GM23338 (cell line): ENCODE measurements at regions not wholly inside any gene's neighbourhood (a gene's known extent, or its start where the extent isn't known, plus 50 kb on each side); places are given as distances from the start of the nearest gene placed in this dataset.

Experiments used
- ATAC-seq: fragments of 200-7000 bp; cut with Tn5 transposase; 3 replicates; pipeline ENCODE4 v1.9.1; 2020
- DNase-seq: peaks from one replicate; pipeline ENCODE4 v3.0.0-alpha.2; 2015; ENCODE audit warnings: low spot score
- H2AFZ ChIP-seq: fragments of 200-600 bp; sonication (generic); 2 replicates; pipeline ENCODE4 v1.8.0; 2016; ENCODE audit warnings: antibody characterized with exemption, mild to moderate bottlenecking, moderate library complexity
- H3F3A ChIP-seq: fragments of 200-600 bp; sonication (generic); replicated peaks from 2 replicates; pipeline ENCODE4 v1.8.0; 2017; ENCODE audit warnings: antibody characterized with exemption, mixed run types, low read depth
- H3K27ac ChIP-seq: fragments of 200-600 bp; sonication (generic); 2 replicates; pipeline ENCODE4 v1.6.1; 2016; ENCODE audit warnings: low read depth
- H3K27me3 ChIP-seq: fragments of 200-600 bp; sonication (generic); 2 replicates; pipeline ENCODE4 v1.8.0; 2016; ENCODE audit warnings: mild to moderate bottlenecking, mixed run types, moderate library complexity; ENCODE audit not compliant: insufficient read depth
- H3K36me3 ChIP-seq: fragments of 200-600 bp; sonication (generic); 2 replicates; pipeline ENCODE4 v1.8.0; 2016; ENCODE audit warnings: mild to moderate bottlenecking; ENCODE audit not compliant: insufficient read depth
- H3K4me1 ChIP-seq: fragments of 200-600 bp; sonication (generic); 2 replicates; pipeline ENCODE4 v1.8.0; 2016; ENCODE audit warnings: mild to moderate bottlenecking, moderate library complexity; ENCODE audit not compliant: insufficient read depth
- H3K4me2 ChIP-seq: fragments of 200-600 bp; sonication (generic); 2 replicates; pipeline ENCODE4 v1.7.1; 2017; ENCODE audit warnings: mixed run types
- H3K4me3 ChIP-seq: fragments of 200-600 bp; sonication (generic); 2 replicates; pipeline ENCODE4 v1.6.1; 2016; ENCODE audit warnings: mixed run types
- H3K79me2 ChIP-seq: fragments of 200-600 bp; sonication (generic); replicated peaks from 2 replicates; pipeline ENCODE4 v1.8.0; 2017; ENCODE audit warnings: mild to moderate bottlenecking; ENCODE audit not compliant: insufficient read depth
- H3K9me2 ChIP-seq: fragments of 200-600 bp; sonication (generic); 2 replicates; pipeline ENCODE4 v1.8.0; 2017; ENCODE audit not compliant: insufficient read depth
- H4K20me1 ChIP-seq: fragments of 200-600 bp; sonication (generic); replicated peaks from 2 replicates; pipeline ENCODE4 v1.8.0; 2017; ENCODE audit warnings: mild to moderate bottlenecking; ENCODE audit not compliant: insufficient read depth
- H3K27ac Mint-ChIP-seq: 2 replicates; pipeline ENCODE4 v1.8.0; 2020; ENCODE audit warnings: inconsistent platforms, mild to moderate bottlenecking, moderate library complexity, mixed read lengths
- H3K27me3 Mint-ChIP-seq: 3 replicates; pipeline ENCODE4 v1.8.0; 2022; ENCODE audit warnings: low read depth, mild to moderate bottlenecking, moderate library complexity, mixed read lengths, inconsistent platforms; ENCODE audit not compliant: insufficient read depth, poor library complexity
- H3K36me3 Mint-ChIP-seq: 3 replicates; pipeline ENCODE4 v1.8.0; 2021; ENCODE audit warnings: low read depth, mild to moderate bottlenecking, inconsistent platforms, moderate library complexity, mixed read lengths
- H3K4me1 Mint-ChIP-seq: 3 replicates; pipeline ENCODE4 v1.8.0; 2020; ENCODE audit warnings: mild to moderate bottlenecking, inconsistent platforms, mixed read lengths
- H3K4me3 Mint-ChIP-seq: 3 replicates; pipeline ENCODE4 v1.8.0; 2021; ENCODE audit warnings: moderate library complexity, mild to moderate bottlenecking, inconsistent platforms, mixed read lengths
- H3K9me3 Mint-ChIP-seq: 3 replicates; pipeline ENCODE4 v1.8.0; 2020; ENCODE audit warnings: moderate library complexity, mild to moderate bottlenecking, inconsistent platforms, mixed read lengths
- CREB1 ChIP-seq: fragments of 250-450 bp; sonication (Bioruptor Pico); IDR thresholded peaks from 2 replicates; pipeline ENCODE4 v1.5.0; 2020; ENCODE audit warnings: low read depth, mild to moderate bottlenecking, moderate library complexity
- EZH2 ChIP-seq: fragments of 200-600 bp; sonication (generic); IDR thresholded peaks from one replicate; pipeline ENCODE4 v1.8.0; 2017; ENCODE audit warnings: antibody characterized with exemption, mild to moderate bottlenecking, low read depth; ENCODE audit not compliant: unreplicated experiment
- EZH2phosphoT487 ChIP-seq: fragments of 200-600 bp; sonication (generic); IDR thresholded peaks from one replicate; pipeline ENCODE4 v1.8.1; 2018; ENCODE audit warnings: antibody characterized with exemption; ENCODE audit not compliant: unreplicated experiment
- JUNB ChIP-seq: IDR thresholded peaks from one replicate; pipeline ENCODE4 v1.6.1; 2016; ENCODE audit warnings: antibody characterized with exemption; ENCODE audit not compliant: unreplicated experiment
- NANOG ChIP-seq: IDR thresholded peaks from 2 replicates; pipeline ENCODE4 v1.6.1; 2016; ENCODE audit warnings: antibody characterized with exemption, borderline replicate concordance
- POLR2AphosphoS5 ChIP-seq: IDR thresholded peaks from 2 replicates; pipeline ENCODE4 v1.6.1; 2016; ENCODE audit warnings: antibody characterized with exemption, low read depth
- STAT1 ChIP-seq: IDR thresholded peaks from one replicate; pipeline ENCODE4 v1.6.1; 2016; ENCODE audit warnings: antibody characterized with exemption; ENCODE audit not compliant: unreplicated experiment
- ZNF114 ChIP-seq: fragments of 250-450 bp; sonication (Bioruptor Pico); IDR thresholded peaks from 2 replicates; pipeline ENCODE4 v1.5.0; 2020; ENCODE audit warnings: mild to moderate bottlenecking, moderate library complexity
- ZNF331 ChIP-seq: fragments of 250-450 bp; sonication (Bioruptor Pico); IDR thresholded peaks from 2 replicates; pipeline ENCODE4 v1.5.0; 2020; ENCODE audit warnings: low read depth, mild to moderate bottlenecking, moderate library complexity
- TF ChIP-seq, protein P1 (sequence below): IDR thresholded peaks from 2 replicates; pipeline ENCODE4 v1.6.1; 2016; ENCODE audit warnings: antibody characterized with exemption
- TF ChIP-seq, protein P2 (sequence below), 2 experiments: fragments of 200-600 bp in 1 of 2; sonication (generic) in 1 of 2; conservative IDR thresholded peaks; 2 replicates each; pipeline versions ENCODE4 v1.5.1 to v1.6.1; 2016 to 2017; ENCODE audit warnings: antibody characterized with exemption in 2 of 2, low read depth in 2 of 2, mild to moderate bottlenecking in 2 of 2, moderate library complexity in 1 of 2
- TF ChIP-seq, protein P3 (sequence below): IDR thresholded peaks from one replicate; pipeline ENCODE4 v1.6.1; 2018; ENCODE audit warnings: antibody characterized with exemption; ENCODE audit not compliant: unreplicated experiment
- TF ChIP-seq, protein P4 (sequence below): fragments of 250-450 bp; sonication (Bioruptor Pico); IDR thresholded peaks from 2 replicates; pipeline ENCODE4 v1.5.0; 2020; ENCODE audit warnings: mild to moderate bottlenecking, moderate library complexity

DNA sequence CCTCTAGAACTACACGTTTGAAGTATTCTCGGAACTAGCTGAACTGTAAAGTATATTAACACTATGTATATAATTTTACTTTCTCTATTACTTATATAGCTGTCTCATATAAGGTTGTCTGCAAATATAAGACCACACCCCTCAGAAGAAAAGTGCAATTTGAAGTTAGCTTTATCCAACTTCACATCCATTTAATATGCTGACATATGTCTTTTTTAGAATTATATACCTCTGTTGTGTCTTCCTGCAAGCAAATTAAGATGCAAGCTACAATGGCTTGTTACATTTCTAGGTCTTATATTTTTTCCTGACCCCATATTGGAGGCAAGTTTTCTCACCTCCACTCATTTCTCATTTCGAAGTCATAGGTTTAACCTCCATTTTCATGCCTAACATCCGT, 349.0 kb upstream of the AGA start:
- no peaks in the 10 kb centered on the region for H3K9me2 ChIP-seq
- H3K9me3 Mint-ChIP-seq = no peaks in the 10 kb centered on the region
- no peaks in the 10 kb centered on the region for H3K27me3 ChIP-seq
- no peaks in the 10 kb centered on the region for H3F3A ChIP-seq
- ATAC-seq (no peak), DNase-seq (no peak)
- H3K4me1 ChIP-seq = peaks cover 7% of the 10 kb centered on the region
- no peaks in the 10 kb centered on the region for H3K79me2 ChIP-seq
- no peaks in the 10 kb centered on the region for H3K27me3 Mint-ChIP-seq
- H2AFZ ChIP-seq = no peak overlapping the region
- H3K4me2 ChIP-seq = no peak overlapping the region
- TF ChIP-seq EZH2phosphoT487 = no peak
- no peak for TF ChIP-seq STAT1
- TF ChIP-seq, protein P1, sequence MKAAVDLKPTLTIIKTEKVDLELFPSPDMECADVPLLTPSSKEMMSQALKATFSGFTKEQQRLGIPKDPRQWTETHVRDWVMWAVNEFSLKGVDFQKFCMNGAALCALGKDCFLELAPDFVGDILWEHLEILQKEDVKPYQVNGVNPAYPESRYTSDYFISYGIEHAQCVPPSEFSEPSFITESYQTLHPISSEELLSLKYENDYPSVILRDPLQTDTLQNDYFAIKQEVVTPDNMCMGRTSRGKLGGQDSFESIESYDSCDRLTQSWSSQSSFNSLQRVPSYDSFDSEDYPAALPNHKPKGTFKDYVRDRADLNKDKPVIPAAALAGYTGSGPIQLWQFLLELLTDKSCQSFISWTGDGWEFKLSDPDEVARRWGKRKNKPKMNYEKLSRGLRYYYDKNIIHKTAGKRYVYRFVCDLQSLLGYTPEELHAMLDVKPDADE = no peak
- TF ChIP-seq EZH2 = no peak
- no peak for TF ChIP-seq CREB1
- TF ChIP-seq, protein P2, sequence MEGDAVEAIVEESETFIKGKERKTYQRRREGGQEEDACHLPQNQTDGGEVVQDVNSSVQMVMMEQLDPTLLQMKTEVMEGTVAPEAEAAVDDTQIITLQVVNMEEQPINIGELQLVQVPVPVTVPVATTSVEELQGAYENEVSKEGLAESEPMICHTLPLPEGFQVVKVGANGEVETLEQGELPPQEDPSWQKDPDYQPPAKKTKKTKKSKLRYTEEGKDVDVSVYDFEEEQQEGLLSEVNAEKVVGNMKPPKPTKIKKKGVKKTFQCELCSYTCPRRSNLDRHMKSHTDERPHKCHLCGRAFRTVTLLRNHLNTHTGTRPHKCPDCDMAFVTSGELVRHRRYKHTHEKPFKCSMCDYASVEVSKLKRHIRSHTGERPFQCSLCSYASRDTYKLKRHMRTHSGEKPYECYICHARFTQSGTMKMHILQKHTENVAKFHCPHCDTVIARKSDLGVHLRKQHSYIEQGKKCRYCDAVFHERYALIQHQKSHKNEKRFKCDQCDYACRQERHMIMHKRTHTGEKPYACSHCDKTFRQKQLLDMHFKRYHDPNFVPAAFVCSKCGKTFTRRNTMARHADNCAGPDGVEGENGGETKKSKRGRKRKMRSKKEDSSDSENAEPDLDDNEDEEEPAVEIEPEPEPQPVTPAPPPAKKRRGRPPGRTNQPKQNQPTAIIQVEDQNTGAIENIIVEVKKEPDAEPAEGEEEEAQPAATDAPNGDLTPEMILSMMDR (conservative IDR thresholded peaks at IDR 0.05; ENCODE audit: low read depth in 2 of 2) = no peak
- TF ChIP-seq, protein P3, sequence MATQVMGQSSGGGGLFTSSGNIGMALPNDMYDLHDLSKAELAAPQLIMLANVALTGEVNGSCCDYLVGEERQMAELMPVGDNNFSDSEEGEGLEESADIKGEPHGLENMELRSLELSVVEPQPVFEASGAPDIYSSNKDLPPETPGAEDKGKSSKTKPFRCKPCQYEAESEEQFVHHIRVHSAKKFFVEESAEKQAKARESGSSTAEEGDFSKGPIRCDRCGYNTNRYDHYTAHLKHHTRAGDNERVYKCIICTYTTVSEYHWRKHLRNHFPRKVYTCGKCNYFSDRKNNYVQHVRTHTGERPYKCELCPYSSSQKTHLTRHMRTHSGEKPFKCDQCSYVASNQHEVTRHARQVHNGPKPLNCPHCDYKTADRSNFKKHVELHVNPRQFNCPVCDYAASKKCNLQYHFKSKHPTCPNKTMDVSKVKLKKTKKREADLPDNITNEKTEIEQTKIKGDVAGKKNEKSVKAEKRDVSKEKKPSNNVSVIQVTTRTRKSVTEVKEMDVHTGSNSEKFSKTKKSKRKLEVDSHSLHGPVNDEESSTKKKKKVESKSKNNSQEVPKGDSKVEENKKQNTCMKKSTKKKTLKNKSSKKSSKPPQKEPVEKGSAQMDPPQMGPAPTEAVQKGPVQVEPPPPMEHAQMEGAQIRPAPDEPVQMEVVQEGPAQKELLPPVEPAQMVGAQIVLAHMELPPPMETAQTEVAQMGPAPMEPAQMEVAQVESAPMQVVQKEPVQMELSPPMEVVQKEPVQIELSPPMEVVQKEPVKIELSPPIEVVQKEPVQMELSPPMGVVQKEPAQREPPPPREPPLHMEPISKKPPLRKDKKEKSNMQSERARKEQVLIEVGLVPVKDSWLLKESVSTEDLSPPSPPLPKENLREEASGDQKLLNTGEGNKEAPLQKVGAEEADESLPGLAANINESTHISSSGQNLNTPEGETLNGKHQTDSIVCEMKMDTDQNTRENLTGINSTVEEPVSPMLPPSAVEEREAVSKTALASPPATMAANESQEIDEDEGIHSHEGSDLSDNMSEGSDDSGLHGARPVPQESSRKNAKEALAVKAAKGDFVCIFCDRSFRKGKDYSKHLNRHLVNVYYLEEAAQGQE = no peak
- no peak for TF ChIP-seq POLR2AphosphoS5
- no peak for TF ChIP-seq ZNF331
- no peak for TF ChIP-seq JUNB
- TF ChIP-seq NANOG = no peak
- TF ChIP-seq, protein P4, sequence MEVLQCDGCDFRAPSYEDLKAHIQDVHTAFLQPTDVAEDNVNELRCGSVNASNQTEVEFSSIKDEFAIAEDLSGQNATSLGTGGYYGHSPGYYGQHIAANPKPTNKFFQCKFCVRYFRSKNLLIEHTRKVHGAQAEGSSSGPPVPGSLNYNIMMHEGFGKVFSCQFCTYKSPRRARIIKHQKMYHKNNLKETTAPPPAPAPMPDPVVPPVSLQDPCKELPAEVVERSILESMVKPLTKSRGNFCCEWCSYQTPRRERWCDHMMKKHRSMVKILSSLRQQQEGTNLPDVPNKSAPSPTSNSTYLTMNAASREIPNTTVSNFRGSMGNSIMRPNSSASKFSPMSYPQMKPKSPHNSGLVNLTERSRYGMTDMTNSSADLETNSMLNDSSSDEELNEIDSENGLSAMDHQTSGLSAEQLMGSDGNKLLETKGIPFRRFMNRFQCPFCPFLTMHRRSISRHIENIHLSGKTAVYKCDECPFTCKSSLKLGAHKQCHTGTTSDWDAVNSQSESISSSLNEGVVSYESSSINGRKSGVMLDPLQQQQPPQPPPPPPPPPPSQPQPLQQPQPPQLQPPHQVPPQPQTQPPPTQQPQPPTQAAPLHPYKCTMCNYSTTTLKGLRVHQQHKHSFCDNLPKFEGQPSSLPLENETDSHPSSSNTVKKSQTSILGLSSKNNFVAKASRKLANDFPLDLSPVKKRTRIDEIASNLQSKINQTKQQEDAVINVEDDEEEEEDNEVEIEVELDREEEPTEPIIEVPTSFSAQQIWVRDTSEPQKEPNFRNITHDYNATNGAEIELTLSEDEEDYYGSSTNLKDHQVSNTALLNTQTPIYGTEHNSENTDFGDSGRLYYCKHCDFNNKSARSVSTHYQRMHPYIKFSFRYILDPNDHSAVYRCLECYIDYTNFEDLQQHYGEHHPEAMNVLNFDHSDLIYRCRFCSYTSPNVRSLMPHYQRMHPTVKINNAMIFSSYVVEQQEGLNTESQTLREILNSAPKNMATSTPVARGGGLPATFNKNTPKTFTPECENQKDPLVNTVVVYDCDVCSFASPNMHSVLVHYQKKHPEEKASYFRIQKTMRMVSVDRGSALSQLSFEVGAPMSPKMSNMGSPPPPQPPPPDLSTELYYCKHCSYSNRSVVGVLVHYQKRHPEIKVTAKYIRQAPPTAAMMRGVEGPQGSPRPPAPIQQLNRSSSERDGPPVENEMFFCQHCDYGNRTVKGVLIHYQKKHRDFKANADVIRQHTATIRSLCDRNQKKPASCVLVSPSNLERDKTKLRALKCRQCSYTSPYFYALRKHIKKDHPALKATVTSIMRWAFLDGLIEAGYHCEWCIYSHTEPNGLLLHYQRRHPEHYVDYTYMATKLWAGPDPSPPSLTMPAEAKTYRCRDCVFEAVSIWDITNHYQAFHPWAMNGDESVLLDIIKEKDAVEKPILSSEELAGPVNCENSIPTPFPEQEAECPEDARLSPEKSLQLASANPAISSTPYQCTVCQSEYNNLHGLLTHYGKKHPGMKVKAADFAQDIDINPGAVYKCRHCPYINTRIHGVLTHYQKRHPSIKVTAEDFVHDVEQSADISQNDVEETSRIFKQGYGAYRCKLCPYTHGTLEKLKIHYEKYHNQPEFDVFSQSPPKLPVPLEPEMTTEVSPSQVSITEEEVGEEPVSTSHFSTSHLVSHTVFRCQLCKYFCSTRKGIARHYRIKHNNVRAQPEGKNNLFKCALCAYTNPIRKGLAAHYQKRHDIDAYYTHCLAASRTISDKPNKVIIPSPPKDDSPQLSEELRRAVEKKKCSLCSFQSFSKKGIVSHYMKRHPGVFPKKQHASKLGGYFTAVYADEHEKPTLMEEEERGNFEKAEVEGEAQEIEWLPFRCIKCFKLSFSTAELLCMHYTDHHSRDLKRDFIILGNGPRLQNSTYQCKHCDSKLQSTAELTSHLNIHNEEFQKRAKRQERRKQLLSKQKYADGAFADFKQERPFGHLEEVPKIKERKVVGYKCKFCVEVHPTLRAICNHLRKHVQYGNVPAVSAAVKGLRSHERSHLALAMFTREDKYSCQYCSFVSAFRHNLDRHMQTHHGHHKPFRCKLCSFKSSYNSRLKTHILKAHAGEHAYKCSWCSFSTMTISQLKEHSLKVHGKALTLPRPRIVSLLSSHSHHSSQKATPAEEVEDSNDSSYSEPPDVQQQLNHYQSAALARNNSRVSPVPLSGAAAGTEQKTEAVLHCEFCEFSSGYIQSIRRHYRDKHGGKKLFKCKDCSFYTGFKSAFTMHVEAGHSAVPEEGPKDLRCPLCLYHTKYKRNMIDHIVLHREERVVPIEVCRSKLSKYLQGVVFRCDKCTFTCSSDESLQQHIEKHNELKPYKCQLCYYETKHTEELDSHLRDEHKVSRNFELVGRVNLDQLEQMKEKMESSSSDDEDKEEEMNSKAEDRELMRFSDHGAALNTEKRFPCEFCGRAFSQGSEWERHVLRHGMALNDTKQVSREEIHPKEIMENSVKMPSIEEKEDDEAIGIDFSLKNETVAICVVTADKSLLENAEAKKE (CRISPR knock-in tag) = no peak
- TF ChIP-seq ZNF114 (CRISPR knock-in tag) = no peak
- no peak overlapping the region for H3K4me3 Mint-ChIP-seq
- H4K20me1 ChIP-seq = no peaks in the 10 kb centered on the region
- no peaks in the 10 kb centered on the region for H3K36me3 ChIP-seq
- H3K4me1 Mint-ChIP-seq = peaks cover 3% of the 10 kb centered on the region
- no peak overlapping the region for H3K27ac ChIP-seq
- no peak overlapping the region for H3K4me3 ChIP-seq
- no peaks in the 10 kb centered on the region for H3K36me3 Mint-ChIP-seq
- no peak overlapping the region for H3K27ac Mint-ChIP-seq
